Loucy (cell line): ENCODE measurements at regions not wholly inside any gene's neighbourhood (a gene's known extent, or its start where the extent isn't known, plus 50 kb on each side); places are given as distances from the start of the nearest gene placed in this dataset.

Experiments
- H2AFZ ChIP-seq: fragments of 200-600 bp; sonication (generic); 2 replicates; pipeline ENCODE4 v1.6.0; 2016; ENCODE audit warnings: antibody characterized with exemption, mild to moderate bottlenecking, low read length, moderate library complexity
- H3F3A ChIP-seq: fragments of 200-600 bp; 2 replicates; pipeline ENCODE4 v1.6.0; 2016; ENCODE audit warnings: antibody characterized with exemption, low read depth, mild to moderate bottlenecking
- H3K27me3 ChIP-seq: fragments of 200-600 bp; sonication (generic); 2 replicates; pipeline ENCODE4 v1.6.1; 2014; ENCODE audit warnings: low read length, mild to moderate bottlenecking; ENCODE audit not compliant: insufficient read depth, poor library complexity, severe bottlenecking
- H3K36me3 ChIP-seq: fragments of 200-600 bp; sonication (generic); 2 replicates; pipeline ENCODE4 v1.6.1; 2016; ENCODE audit warnings: low read length; ENCODE audit not compliant: insufficient read depth
- H3K4me1 ChIP-seq: fragments of 200-600 bp; sonication (generic); 2 replicates; pipeline ENCODE4 v1.5.1; 2014; ENCODE audit warnings: low read length, mild to moderate bottlenecking; ENCODE audit not compliant: insufficient read depth, poor library complexity, severe bottlenecking
- H3K4me2 ChIP-seq: fragments of 200-600 bp; sonication (generic); 2 replicates; pipeline ENCODE4 v1.6.0; 2014; ENCODE audit warnings: antibody characterized with exemption, low read length, low read depth, mild to moderate bottlenecking; ENCODE audit not compliant: poor library complexity, severe bottlenecking
- H3K4me3 ChIP-seq: fragments of 200-600 bp; sonication (generic); 2 replicates; pipeline ENCODE4 v1.5.1; 2014; ENCODE audit warnings: low read length, mild to moderate bottlenecking, mixed read lengths; ENCODE audit not compliant: poor library complexity, severe bottlenecking
- H3K79me2 ChIP-seq: fragments of 200-600 bp; sonication (generic); 2 replicates; pipeline ENCODE4 v1.6.1; 2014; ENCODE audit warnings: low read length; ENCODE audit not compliant: insufficient read depth
- H3K9ac ChIP-seq: fragments of 200-600 bp; sonication (generic); 2 replicates; pipeline ENCODE4 v1.6.0; 2014; ENCODE audit warnings: mild to moderate bottlenecking, low read depth, low read length, moderate library complexity; ENCODE audit not compliant: poor library complexity, severe bottlenecking
- H3K9me2 ChIP-seq: fragments of 200-600 bp; sonication (generic); replicated peaks from 2 replicates; pipeline ENCODE4 v1.6.1; 2016; ENCODE audit warnings: low read depth, low read length, mixed read lengths
- H3K9me3 ChIP-seq: fragments of 200-600 bp; sonication (generic); 2 replicates; pipeline ENCODE4 v1.6.1; 2014; ENCODE audit warnings: mild to moderate bottlenecking, antibody characterized with exemption, low read length, low read depth; ENCODE audit not compliant: insufficient read depth
- H4K20me1 ChIP-seq: fragments of 200-600 bp; sonication (generic); 2 replicates; pipeline ENCODE4 v1.6.0; 2014; ENCODE audit warnings: antibody characterized with exemption, low read length, mild to moderate bottlenecking; ENCODE audit not compliant: insufficient read depth, poor library complexity, severe bottlenecking
- CTCF ChIP-seq: fragments of 200-600 bp; sonication (generic); conservative IDR thresholded peaks from 2 replicates; pipeline ENCODE4 v1.5.1; 2014; ENCODE audit warnings: mild to moderate bottlenecking, antibody characterized with exemption, low read length
- EZH2phosphoT487 ChIP-seq: fragments of 200-600 bp; IDR thresholded peaks from 2 replicates; pipeline ENCODE4 v1.6.1; 2018; ENCODE audit warnings: antibody characterized with exemption, mild to moderate bottlenecking, moderate library complexity, borderline replicate concordance

GRCh38 chr14:53547593-53547992, 394.5 kb upstream of the DDHD1 start:
- Histone ChIP-seq H3F3A (no peaks in the 10 kb centered on the region), H3K4me1 (no peaks in the 10 kb centered on the region), H3K36me3 (no peaks in the 10 kb centered on the region), H3K79me2 (no peaks in the 10 kb centered on the region), H3K9ac (no peak overlapping the region), H3K4me2 (no peak overlapping the region), H3K4me3 (no peak overlapping the region), H3K9me3 (no peaks in the 10 kb centered on the region), H3K9me2 (no peaks in the 10 kb centered on the region), H3K27me3 (no peaks in the 10 kb centered on the region), H4K20me1 (no peaks in the 10 kb centered on the region), H2AFZ (no peak overlapping the region)
- no peak for TF ChIP-seq EZH2phosphoT487

- Histone ChIP-seq H2AFZ (no peak overlapping the region), H3K9me2 (no peaks in the 10 kb centered on the region), H3K4me2 (no peak overlapping the region), H3K4me3 (no peak overlapping the region), H3K36me3 (no peaks in the 10 kb centered on the region), H3K27me3 (no peaks in the 10 kb centered on the region), H3K4me1 (no peaks in the 10 kb centered on the region), H3K9me3 (no peaks in the 10 kb centered on the region), H3K79me2 (no peaks in the 10 kb centered on the region), H3F3A (no peaks in the 10 kb centered on the region), H4K20me1 (no peaks in the 10 kb centered on the region), H3K9ac (no peak overlapping the region)
- TF ChIP-seq EZH2phosphoT487 (no peak), CTCF (no peak)
Observed at GRCh38 chr14:53545217-53545616, 392.1 kb upstream of the DDHD1 start.

GRCh38 chr14:53542732-53543131, 389.6 kb upstream of the DDHD1 start:
- H3K27me3 ChIP-seq = no peaks in the 10 kb centered on the region
- H2AFZ ChIP-seq = no peak overlapping the region
- H3K9ac ChIP-seq = no peak overlapping the region
- H3K9me2 ChIP-seq = no peaks in the 10 kb centered on the region
- H3K4me1 ChIP-seq = no peaks in the 10 kb centered on the region
- H3K4me2 ChIP-seq = no peak overlapping the region
- H3K9me3 ChIP-seq = no peaks in the 10 kb centered on the region
- no peaks in the 10 kb centered on the region for H3F3A ChIP-seq
- no peaks in the 10 kb centered on the region for H3K36me3 ChIP-seq
- H3K79me2 ChIP-seq = no peaks in the 10 kb centered on the region
- TF ChIP-seq EZH2phosphoT487 (no peak), CTCF (no peak)
- no peak overlapping the region for H3K4me3 ChIP-seq
- no peaks in the 10 kb centered on the region for H4K20me1 ChIP-seq

GRCh38 chr14:53541411-53541810, 388.3 kb upstream of the DDHD1 start:
- Histone ChIP-seq H4K20me1 (no peaks in the 10 kb centered on the region), H3K9ac (no peak overlapping the region), H3K4me2 (no peak overlapping the region), H2AFZ (no peak overlapping the region), H3K4me1 (no peaks in the 10 kb centered on the region), H3K9me3 (no peaks in the 10 kb centered on the region), H3K4me3 (no peak overlapping the region), H3F3A (no peaks in the 10 kb centered on the region), H3K9me2 (no peaks in the 10 kb centered on the region), H3K36me3 (no peaks in the 10 kb centered on the region), H3K79me2 (no peaks in the 10 kb centered on the region), H3K27me3 (no peaks in the 10 kb centered on the region)
- TF ChIP-seq EZH2phosphoT487 (no peak), CTCF (no peak)
